ENCODE measurements at regions not wholly inside any gene's neighbourhood (a gene's known extent, or its start where the extent isn't known, plus 50 kb on each side); places are given as distances from the start of the nearest gene placed in this dataset.

DNA sequence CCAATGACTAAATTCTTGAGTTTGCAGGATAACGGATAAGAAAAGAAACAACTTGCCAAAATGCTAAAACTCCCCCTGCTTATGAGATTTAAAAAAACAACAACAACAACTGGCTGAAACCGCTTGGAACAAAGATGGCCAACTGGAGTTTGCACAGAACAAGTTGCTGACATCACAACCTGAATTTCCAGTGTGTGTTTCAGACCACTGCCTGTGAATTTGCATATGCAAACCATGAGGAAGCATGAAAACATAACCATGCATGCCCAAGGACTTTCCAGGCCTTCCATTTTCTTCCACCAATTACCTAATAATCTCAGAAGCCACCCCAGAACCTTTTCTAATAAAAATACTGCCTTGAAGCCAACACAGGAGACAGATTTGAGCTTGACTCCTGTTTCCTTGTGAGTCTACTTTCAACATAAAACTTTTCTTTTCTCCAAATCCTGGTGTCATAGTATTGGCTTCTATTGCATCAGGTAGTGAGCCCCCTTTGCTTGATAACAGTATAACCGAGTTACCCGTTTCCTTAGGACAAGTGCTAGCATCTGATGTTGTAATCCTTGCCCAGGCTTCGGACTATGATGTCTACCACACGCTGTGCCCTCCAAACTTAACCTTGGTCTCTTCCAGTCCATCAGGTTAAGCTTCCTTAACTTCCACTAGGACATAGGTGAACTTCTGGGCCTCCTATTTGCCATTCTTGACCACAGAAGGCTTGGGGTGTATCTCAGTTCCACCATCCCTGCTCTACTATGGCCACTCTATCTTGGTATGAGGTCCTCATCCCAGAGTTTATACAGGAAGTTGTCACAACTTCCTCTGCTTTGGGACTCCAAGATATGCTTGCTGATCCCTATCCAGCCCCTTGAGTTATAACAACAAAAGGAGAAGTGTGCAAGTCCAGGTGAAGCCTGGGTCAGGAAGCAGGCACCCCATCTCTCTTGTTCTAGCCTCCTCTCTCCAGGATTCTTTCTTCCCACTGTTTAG, 385.5 kb upstream of the INTU start:
- TF ChIP-seq CTCF (conservative IDR thresholded peaks at IDR 0.05 in 1 of 2, IDR thresholded peaks at IDR 0.05 in 1 of 2; ENCODE audit: low read depth in 1 of 2, low read length in 2 of 2) (no peak), EZH2 (IDR thresholded peaks at IDR 0.05; ENCODE audit: low read length, missing control alignments) (no peak)

Measured in fibroblast of lung (primary cell).